ENCODE measurements at regions not wholly inside any gene's neighbourhood (a gene's known extent, or its start where the extent isn't known, plus 50 kb on each side); places are given as distances from the start of the nearest gene placed in this dataset.
A peak's percentile ranks its signal among the peaks of the same experiment; 100 is the strongest.

DNA sequence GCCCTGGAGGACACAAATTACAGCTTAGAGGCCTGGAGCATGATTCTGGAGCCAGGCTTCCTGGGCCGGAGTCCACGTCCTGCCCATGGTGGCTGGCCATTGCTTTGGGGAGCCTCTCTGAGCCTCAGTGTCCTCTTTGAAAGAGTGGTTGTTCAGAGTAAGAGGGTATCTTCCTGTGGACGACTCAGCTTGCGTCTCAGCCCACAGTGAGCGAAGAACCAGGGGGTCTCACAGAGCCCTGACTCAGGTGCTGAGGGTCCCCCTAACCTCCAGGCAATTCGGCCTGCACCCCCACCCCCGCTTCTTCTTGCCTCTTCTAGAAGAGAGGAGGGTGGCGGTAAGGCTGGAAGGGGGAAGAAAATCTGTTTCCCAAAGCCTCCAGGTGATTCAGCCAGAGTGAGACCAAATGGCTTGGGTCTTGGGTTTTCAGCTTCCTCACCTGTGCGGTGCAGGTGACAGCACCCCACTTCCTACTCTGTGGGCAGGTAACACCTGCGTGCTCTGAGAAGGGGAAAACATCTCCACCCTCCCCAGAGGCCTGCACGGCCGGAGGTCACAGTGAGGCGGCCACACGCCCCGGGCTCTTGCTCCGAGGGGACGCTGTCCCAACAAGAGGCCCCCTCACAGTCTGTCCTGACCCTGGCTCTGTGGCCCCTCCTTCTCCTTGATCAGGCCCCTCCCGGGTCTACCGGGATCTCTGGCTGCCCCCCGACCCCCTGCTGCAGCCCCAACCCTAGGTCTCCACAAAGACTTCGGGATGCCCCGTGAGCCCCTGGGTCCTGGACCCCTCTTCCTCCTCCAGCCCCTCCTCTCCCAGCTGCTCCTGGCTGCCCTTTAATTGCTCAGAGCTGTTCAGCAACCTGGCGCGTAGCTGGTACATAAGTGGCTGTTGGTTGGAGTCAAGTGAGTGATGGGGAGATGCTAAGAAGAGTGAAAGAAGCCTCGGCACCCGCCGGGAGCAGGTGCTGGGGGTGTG, 119.2 kb downstream of the METRNL start:
- Histone ChIP-seq H2BK12ac (ENCODE audit: low read length) (no peak overlapping the region), H2AK5ac (ENCODE audit: low read depth, low read length) (no peak overlapping the region), H3K4me2 (ENCODE audit: insufficient read depth, low read length, poor library complexity, severe bottlenecking) (no peak overlapping the region), H3K4ac (ENCODE audit: low read length) (no peak overlapping the region), H3K18ac (ENCODE audit: low read length) (no peak overlapping the region), H3K4me3 (ENCODE audit: low read length in 2 of 2) (no peak overlapping the region), H2AFZ (ENCODE audit: low read length) (no peak overlapping the region), H3K9me3 (replicated peaks in 1 of 2; ENCODE audit: control insufficient read depth in 2 of 2, insufficient read depth in 1 of 2, low read depth in 1 of 2, low read length in 2 of 2) (peaks cover 8 to 48% of the 10 kb centered on the region in 2 donors), H3K27ac (replicated peaks; ENCODE audit: low read length) (no peak overlapping the region), H3K14ac (ENCODE audit: low read length) (no peak overlapping the region), H3K36me3 (replicated peaks in 1 of 2; ENCODE audit: control insufficient read depth in 2 of 2, insufficient read depth in 2 of 2, low read length in 2 of 2) (no peaks in the 10 kb centered on the region), H4K91ac (ENCODE audit: low read depth, low read length, poor library complexity) (no peak overlapping the region), H3K79me1 (ENCODE audit: low read depth, low read length) (peaks cover 4% of the 10 kb centered on the region), H3K9ac (ENCODE audit: low read depth, low read length, poor library complexity) (no peak overlapping the region), H3K27me3 (ENCODE audit: control insufficient read depth in 3 of 3, insufficient read depth in 3 of 3, low read depth in 1 of 3, low read length in 3 of 3) (peaks cover 0 to 2% (median 0%) of the 10 kb centered on the region in 3 experiments), H2BK15ac (ENCODE audit: low read length) (no peak overlapping the region), H3K4me1 (ENCODE audit: control insufficient read depth in 2 of 2, insufficient read depth in 1 of 2, low read depth in 1 of 2, low read length in 2 of 2) (no peaks in the 10 kb centered on the region), H2BK120ac (ENCODE audit: low read depth, low read length) (no peak overlapping the region), H4K8ac (ENCODE audit: low read depth, low read length) (no peak overlapping the region), H2BK5ac (ENCODE audit: low read length) (no peak overlapping the region), H3K23ac (ENCODE audit: low read depth, low read length, poor library complexity) (no peak overlapping the region)
- WGBS, 2 donors (ENCODE audit: extremely low coverage in 2 of 2, insufficient read length in 2 of 2, insufficient replicate concordance in 1 of 2): no CpG with 5 or more reads among the region's 27 CpGs
- no peak for DNase-seq (ENCODE audit: low spot score)

DNA sequence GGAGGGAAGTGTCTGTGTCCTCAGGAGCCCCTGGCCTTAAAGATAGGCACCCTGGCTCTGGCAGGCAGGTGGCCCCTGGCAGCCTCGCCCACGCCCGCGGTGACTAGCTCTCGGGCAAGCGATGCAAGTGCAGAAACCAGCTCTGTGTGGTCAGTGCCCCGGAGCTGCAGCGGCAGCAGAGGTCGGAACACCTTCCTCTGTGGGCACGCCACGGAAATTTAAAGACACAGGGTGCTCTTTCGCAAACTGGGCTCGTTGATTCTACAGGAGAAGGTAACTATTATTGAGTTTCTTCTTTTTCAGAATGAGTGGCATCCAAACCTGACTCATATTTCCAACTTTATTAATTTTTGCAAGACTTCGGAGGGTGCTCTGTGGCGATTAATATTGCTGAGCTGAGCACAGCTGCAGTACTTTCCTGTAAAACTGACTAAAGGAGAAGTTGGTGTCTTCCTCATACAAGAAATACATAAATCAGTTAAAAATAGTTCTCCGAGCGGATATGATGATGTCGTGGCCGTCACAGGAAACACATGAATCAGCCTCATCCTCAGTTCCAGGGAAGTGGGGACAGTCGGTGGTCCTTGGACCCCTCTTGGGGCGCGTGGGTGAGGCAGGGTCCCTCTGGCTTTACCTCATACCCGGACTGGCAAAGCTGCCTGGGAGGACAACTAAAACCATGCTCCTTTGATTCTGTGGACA, 120.2 kb downstream of the METRNL start:
- Histone ChIP-seq H4K91ac (ENCODE audit: low read depth, low read length, poor library complexity) (no peak overlapping the region), H2BK12ac (ENCODE audit: low read length) (no peak overlapping the region), H2AFZ (ENCODE audit: low read length) (no peak overlapping the region), H3K36me3 (replicated peaks in 1 of 2; ENCODE audit: control insufficient read depth in 2 of 2, insufficient read depth in 2 of 2, low read length in 2 of 2) (no peaks in the 10 kb centered on the region), H4K8ac (ENCODE audit: low read depth, low read length) (no peak overlapping the region), H3K4me1 (ENCODE audit: control insufficient read depth in 2 of 2, insufficient read depth in 1 of 2, low read depth in 1 of 2, low read length in 2 of 2) (no peaks in the 10 kb centered on the region), H3K4me3 (ENCODE audit: low read length in 2 of 2) (no peak overlapping the region), H3K14ac (ENCODE audit: low read length) (no peak overlapping the region), H3K79me1 (ENCODE audit: low read depth, low read length) (peaks cover 2% of the 10 kb centered on the region), H2AK5ac (ENCODE audit: low read depth, low read length) (no peak overlapping the region), H3K27me3 (ENCODE audit: control insufficient read depth in 3 of 3, insufficient read depth in 3 of 3, low read depth in 1 of 3, low read length in 3 of 3) (peaks cover 0 to 2% (median 0%) of the 10 kb centered on the region in 3 experiments), H2BK5ac (ENCODE audit: low read length) (no peak overlapping the region), H3K4me2 (ENCODE audit: insufficient read depth, low read length, poor library complexity, severe bottlenecking) (no peak overlapping the region), H2BK120ac (ENCODE audit: low read depth, low read length) (no peak overlapping the region), H3K27ac (replicated peaks; ENCODE audit: low read length) (no peak overlapping the region), H3K23ac (ENCODE audit: low read depth, low read length, poor library complexity) (no peak overlapping the region), H2BK15ac (ENCODE audit: low read length) (no peak overlapping the region), H3K4ac (ENCODE audit: low read length) (no peak overlapping the region), H3K18ac (ENCODE audit: low read length) (no peak overlapping the region), H3K9ac (ENCODE audit: low read depth, low read length, poor library complexity) (no peak overlapping the region), H3K9me3 (replicated peaks in 1 of 2; ENCODE audit: control insufficient read depth in 2 of 2, insufficient read depth in 1 of 2, low read depth in 1 of 2, low read length in 2 of 2) (peaks cover 12 to 46% of the 10 kb centered on the region in 2 donors)
- no peak for DNase-seq (ENCODE audit: low spot score)
- no CpG with 5 or more reads among the region's 23 CpGs for WGBS, 2 donors (ENCODE audit: extremely low coverage in 2 of 2, insufficient read length in 2 of 2, insufficient replicate concordance in 1 of 2)

DNA sequence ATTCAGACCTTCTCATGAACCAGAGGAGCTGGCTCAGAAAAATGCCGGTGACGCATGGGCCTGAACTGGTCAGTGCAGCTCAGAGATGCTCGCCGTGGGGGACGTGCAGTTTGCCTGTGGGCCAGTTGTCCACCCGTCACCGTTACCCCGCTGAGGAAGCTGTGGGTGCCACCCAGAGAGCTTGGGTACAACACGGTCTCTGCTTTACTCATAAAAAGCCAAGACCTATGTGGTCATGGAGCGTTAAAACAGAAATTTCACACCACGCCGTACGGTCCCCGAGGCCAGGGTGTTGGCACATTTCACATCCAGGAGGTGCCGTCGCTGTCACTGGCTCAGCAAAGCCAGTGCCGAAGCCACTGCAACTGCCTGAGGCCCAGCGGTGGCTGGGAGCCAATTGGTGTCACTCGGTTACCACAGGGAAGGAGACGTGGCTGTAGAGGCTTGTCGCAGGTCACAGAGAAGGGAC, 120.9 kb downstream of the METRNL start:
- no peak overlapping the region for H2BK12ac ChIP-seq (ENCODE audit: low read length)
- no peak overlapping the region for H2AFZ ChIP-seq (ENCODE audit: low read length)
- no peak overlapping the region for H3K23ac ChIP-seq (ENCODE audit: low read depth, low read length, poor library complexity)
- WGBS, 2 donors (ENCODE audit: extremely low coverage in 2 of 2, insufficient read length in 2 of 2, insufficient replicate concordance in 1 of 2): no CpG with 5 or more reads among the region's 21 CpGs
- H3K4ac ChIP-seq (ENCODE audit: low read length): no peak overlapping the region
- peak overlapping the region; percentile 9 for H3K14ac ChIP-seq (ENCODE audit: low read length)
- peak overlapping the region; percentile 12 for H3K9ac ChIP-seq (ENCODE audit: low read depth, low read length, poor library complexity)
- no peak overlapping the region for H3K27ac ChIP-seq (replicated peaks; ENCODE audit: low read length)
- H2AK5ac ChIP-seq (ENCODE audit: low read depth, low read length): peak overlapping the region; percentile 28
- H3K4me3 ChIP-seq (ENCODE audit: low read length in 2 of 2): peak overlapping the region in 1 of 2 donors; percentile 58
- H2BK120ac ChIP-seq (ENCODE audit: low read depth, low read length): no peak overlapping the region
- no peak overlapping the region for H4K91ac ChIP-seq (ENCODE audit: low read depth, low read length, poor library complexity)
- peaks cover 0 to 2% (median 0%) of the 10 kb centered on the region in 3 experiments for H3K27me3 ChIP-seq (ENCODE audit: control insufficient read depth in 3 of 3, insufficient read depth in 3 of 3, low read depth in 1 of 3, low read length in 3 of 3)
- H4K8ac ChIP-seq (ENCODE audit: low read depth, low read length): no peak overlapping the region
- H3K18ac ChIP-seq (ENCODE audit: low read length): peak overlapping the region; percentile 52
- H3K79me1 ChIP-seq (ENCODE audit: low read depth, low read length): peaks cover 2% of the 10 kb centered on the region
- H3K4me2 ChIP-seq (ENCODE audit: insufficient read depth, low read length, poor library complexity, severe bottlenecking): no peak overlapping the region
- peak overlapping the region; percentile 53 for H2BK5ac ChIP-seq (ENCODE audit: low read length)
- DNase-seq (ENCODE audit: low spot score): no peak
- H3K9me3 ChIP-seq (replicated peaks in 1 of 2; ENCODE audit: control insufficient read depth in 2 of 2, insufficient read depth in 1 of 2, low read depth in 1 of 2, low read length in 2 of 2): peaks cover 12 to 43% of the 10 kb centered on the region in 2 donors
- H3K4me1 ChIP-seq (ENCODE audit: control insufficient read depth in 2 of 2, insufficient read depth in 1 of 2, low read depth in 1 of 2, low read length in 2 of 2): no peaks in the 10 kb centered on the region
- H2BK15ac ChIP-seq (ENCODE audit: low read length): no peak overlapping the region
- H3K36me3 ChIP-seq (replicated peaks in 1 of 2; ENCODE audit: control insufficient read depth in 2 of 2, insufficient read depth in 2 of 2, low read length in 2 of 2): no peaks in the 10 kb centered on the region

DNA sequence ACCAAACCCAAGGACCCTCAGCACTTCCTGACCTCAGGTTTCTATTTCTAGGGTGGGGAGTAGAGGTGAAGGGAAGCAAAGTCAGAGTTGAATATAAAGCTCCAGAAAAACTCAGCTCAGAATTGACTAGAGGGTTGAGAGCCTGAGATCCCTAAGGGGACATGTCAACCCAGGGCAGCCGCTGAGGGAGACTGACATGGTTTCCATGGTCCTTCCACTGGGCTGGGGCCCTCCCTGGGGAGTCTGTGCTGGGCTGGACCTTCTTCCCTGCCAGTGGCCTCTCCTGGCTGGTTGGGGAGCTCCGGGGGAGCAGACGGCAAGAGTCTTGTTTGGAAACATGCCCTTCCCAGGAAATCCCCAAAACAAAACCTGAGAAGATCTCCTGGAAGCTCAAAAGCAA, 121.3 kb downstream of the METRNL start:
- Histone ChIP-seq H3K9ac (ENCODE audit: low read depth, low read length, poor library complexity) (no peak overlapping the region), H3K23ac (ENCODE audit: low read depth, low read length, poor library complexity) (no peak overlapping the region), H3K4me1 (ENCODE audit: control insufficient read depth in 2 of 2, insufficient read depth in 1 of 2, low read depth in 1 of 2, low read length in 2 of 2) (no peaks in the 10 kb centered on the region), H3K27ac (replicated peaks; ENCODE audit: low read length) (no peak overlapping the region), H3K27me3 (ENCODE audit: control insufficient read depth in 3 of 3, insufficient read depth in 3 of 3, low read depth in 1 of 3, low read length in 3 of 3) (peaks cover 0 to 2% (median 0%) of the 10 kb centered on the region in 3 experiments), H3K4ac (ENCODE audit: low read length) (no peak overlapping the region), H3K4me3 (ENCODE audit: low read length in 2 of 2) (no peak overlapping the region), H2BK15ac (ENCODE audit: low read length) (no peak overlapping the region), H2BK5ac (ENCODE audit: low read length) (peak overlapping the region; percentile 53), H3K79me1 (ENCODE audit: low read depth, low read length) (peaks cover 2% of the 10 kb centered on the region), H2BK120ac (ENCODE audit: low read depth, low read length) (no peak overlapping the region), H3K4me2 (ENCODE audit: insufficient read depth, low read length, poor library complexity, severe bottlenecking) (no peak overlapping the region), H2AK5ac (ENCODE audit: low read depth, low read length) (peak overlapping the region; percentile 28), H2BK12ac (ENCODE audit: low read length) (no peak overlapping the region), H3K36me3 (replicated peaks in 1 of 2; ENCODE audit: control insufficient read depth in 2 of 2, insufficient read depth in 2 of 2, low read length in 2 of 2) (no peaks in the 10 kb centered on the region), H3K18ac (ENCODE audit: low read length) (no peak overlapping the region), H3K14ac (ENCODE audit: low read length) (no peak overlapping the region), H4K8ac (ENCODE audit: low read depth, low read length) (no peak overlapping the region), H3K9me3 (replicated peaks in 1 of 2; ENCODE audit: control insufficient read depth in 2 of 2, insufficient read depth in 1 of 2, low read depth in 1 of 2, low read length in 2 of 2) (peaks cover 12 to 43% of the 10 kb centered on the region in 2 donors), H2AFZ (ENCODE audit: low read length) (no peak overlapping the region), H4K91ac (ENCODE audit: low read depth, low read length, poor library complexity) (no peak overlapping the region)
- WGBS, 2 donors (ENCODE audit: extremely low coverage in 2 of 2, insufficient read length in 2 of 2, insufficient replicate concordance in 1 of 2): no CpG with 5 or more reads among the region's 3 CpGs
- DNase-seq (ENCODE audit: low spot score): no peak

Measured in neuronal stem cell (in vitro differentiated cells).